ENCODE measurements at regions not wholly inside any gene's neighbourhood (a gene's known extent, or its start where the extent isn't known, plus 50 kb on each side); places are given as distances from the start of the nearest gene placed in this dataset.

DNA sequence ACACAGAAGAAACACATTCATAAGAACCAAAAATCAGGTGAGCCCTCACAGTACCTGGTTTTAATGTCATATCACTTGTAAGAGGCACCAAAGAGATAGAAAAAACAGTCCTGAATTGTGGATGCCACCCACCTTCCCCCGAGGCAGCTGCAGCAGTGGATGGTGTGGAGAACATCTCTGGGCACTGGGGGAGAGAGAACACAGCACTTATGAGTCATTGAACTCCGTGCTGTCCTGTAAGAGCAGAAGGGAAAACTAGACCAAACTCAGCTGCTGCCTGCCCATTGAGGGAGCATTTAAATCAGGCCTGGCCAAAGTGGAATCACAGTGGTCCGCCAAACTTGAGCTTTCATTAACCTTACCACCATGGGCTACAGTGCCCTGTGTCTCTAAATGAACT lies 296.2 kb downstream of the SPATA31D1 start:
- DNase-seq (ENCODE audit: low spot score), result no peak
- TF ChIP-seq, protein P1, sequence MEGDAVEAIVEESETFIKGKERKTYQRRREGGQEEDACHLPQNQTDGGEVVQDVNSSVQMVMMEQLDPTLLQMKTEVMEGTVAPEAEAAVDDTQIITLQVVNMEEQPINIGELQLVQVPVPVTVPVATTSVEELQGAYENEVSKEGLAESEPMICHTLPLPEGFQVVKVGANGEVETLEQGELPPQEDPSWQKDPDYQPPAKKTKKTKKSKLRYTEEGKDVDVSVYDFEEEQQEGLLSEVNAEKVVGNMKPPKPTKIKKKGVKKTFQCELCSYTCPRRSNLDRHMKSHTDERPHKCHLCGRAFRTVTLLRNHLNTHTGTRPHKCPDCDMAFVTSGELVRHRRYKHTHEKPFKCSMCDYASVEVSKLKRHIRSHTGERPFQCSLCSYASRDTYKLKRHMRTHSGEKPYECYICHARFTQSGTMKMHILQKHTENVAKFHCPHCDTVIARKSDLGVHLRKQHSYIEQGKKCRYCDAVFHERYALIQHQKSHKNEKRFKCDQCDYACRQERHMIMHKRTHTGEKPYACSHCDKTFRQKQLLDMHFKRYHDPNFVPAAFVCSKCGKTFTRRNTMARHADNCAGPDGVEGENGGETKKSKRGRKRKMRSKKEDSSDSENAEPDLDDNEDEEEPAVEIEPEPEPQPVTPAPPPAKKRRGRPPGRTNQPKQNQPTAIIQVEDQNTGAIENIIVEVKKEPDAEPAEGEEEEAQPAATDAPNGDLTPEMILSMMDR (IDR thresholded peaks at IDR 0.05; ENCODE audit: extremely low read depth, insufficient read depth, missing control alignments), result no peak
- in situ Hi-C loops (cut with MboI; ENCODE audit: low pct_unique_long_range_greater_than_20kb, low sequenced_read_pairs, unreplicated experiment), result no loop called here

DNA sequence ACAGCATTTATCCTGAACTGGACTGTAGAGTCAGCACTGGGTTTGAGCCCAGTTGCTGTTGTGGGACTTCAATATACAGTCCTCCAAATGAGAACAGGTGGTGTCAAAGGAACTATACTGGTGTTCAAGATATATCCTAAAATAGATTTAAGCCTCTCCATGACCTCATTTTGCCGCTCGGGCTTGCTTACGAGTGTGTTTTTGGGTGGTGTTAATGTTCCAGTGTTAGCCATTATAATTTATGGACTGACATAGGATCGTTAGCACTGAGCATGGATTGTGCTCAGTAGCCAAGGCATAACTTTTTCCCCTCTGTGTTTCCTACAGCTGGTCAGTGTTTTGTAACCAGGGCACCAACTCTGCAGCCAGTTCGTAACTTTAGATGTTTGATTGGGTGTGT lies 306.6 kb downstream of the SPATA31D1 start:
- in situ Hi-C loops (cut with MboI; ENCODE audit: low pct_unique_long_range_greater_than_20kb, low sequenced_read_pairs, unreplicated experiment), result no loop called here
- TF ChIP-seq, protein P1 (IDR thresholded peaks at IDR 0.05; ENCODE audit: extremely low read depth, insufficient read depth, missing control alignments), result no peak
- DNase-seq (ENCODE audit: low spot score), result no peak

DNA sequence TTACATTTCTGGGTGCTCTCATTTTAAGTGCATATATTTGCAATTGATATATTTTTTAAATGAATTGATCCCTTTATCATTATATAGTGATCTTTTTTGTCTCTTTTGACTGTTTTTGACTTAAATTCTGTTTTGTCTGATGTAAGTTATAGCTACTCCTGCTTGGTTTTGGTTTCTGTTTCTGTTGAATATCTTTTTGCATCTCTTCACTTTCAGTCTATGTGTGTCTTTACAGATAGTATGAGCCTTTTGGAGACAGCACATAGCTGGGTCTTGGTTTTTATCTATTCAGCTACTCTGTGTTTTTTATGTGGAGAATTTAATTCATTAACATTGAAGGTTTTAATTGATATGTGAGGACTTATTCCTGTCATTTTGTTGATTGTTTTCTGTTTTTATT lies 311.3 kb downstream of the SPATA31D1 start:
- TF ChIP-seq, protein P1 (IDR thresholded peaks at IDR 0.05; ENCODE audit: extremely low read depth, insufficient read depth, missing control alignments), result no peak
- no peak for DNase-seq (ENCODE audit: low spot score)
- in situ Hi-C loops (cut with MboI; ENCODE audit: low pct_unique_long_range_greater_than_20kb, low sequenced_read_pairs, unreplicated experiment), result no loop called here

DNA sequence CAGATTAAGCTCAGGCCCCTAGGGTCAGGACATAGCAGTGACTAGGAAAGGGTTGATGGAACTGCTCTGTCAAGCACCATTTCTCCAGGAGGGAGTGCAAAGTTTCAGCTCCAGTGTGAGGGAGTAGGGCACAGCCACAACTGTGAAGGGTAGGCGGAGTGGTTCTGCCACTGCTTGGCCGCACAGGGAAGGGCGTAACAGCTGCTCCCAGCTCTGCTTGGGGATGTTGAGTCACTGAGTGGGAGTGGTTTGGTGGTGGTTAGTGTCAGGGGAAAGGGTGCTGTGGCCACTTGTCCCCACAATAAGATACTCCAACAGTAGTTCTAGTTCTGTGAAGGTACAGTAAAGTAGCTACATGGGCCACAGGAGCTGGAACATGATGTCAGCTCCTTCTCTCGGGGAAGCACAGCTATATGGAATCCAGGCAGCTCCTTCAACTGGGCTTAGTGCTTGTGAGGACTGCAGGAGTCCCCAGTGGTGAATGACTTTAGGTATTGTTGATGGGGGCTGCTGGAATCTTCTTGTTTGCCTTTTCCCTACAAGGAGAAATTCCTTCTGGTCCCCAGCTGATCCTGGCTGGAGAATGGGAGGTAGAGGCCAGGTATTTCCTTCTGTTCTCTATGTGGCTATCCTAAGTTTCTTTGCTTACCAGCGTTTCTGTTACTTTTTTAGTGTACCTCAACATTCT lies 314.5 kb downstream of the SPATA31D1 start:
- DNase-seq (ENCODE audit: low spot score), result no peak
- TF ChIP-seq, protein P1 (IDR thresholded peaks at IDR 0.05; ENCODE audit: extremely low read depth, insufficient read depth, missing control alignments), result no peak
- in situ Hi-C loops (cut with MboI; ENCODE audit: low pct_unique_long_range_greater_than_20kb, low sequenced_read_pairs, unreplicated experiment), result no loop called here

DNA sequence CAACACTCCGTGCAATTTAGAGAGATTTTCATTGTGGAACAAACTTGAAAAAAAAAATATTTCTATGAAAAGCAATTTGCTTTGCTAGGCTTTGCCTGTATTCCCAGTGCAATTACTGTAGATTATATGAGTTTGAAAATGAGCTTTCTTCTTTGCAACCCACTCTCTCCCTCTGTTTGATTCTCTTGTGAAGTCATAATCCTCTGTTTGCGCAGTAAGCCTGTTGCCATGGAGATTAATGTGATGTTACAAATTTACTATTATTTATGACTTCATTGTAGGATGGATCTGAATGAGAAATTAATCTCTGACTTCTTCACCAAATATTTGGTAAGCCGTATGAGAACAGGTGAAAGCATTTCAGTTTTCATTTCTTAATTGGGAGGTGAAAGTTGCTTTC lies 320.3 kb downstream of the SPATA31D1 start:
- TF ChIP-seq, protein P1 (IDR thresholded peaks at IDR 0.05; ENCODE audit: extremely low read depth, insufficient read depth, missing control alignments), result no peak
- no peak for DNase-seq (ENCODE audit: low spot score)
- in situ Hi-C loops (cut with MboI; ENCODE audit: low pct_unique_long_range_greater_than_20kb, low sequenced_read_pairs, unreplicated experiment), result no loop called here

DNA sequence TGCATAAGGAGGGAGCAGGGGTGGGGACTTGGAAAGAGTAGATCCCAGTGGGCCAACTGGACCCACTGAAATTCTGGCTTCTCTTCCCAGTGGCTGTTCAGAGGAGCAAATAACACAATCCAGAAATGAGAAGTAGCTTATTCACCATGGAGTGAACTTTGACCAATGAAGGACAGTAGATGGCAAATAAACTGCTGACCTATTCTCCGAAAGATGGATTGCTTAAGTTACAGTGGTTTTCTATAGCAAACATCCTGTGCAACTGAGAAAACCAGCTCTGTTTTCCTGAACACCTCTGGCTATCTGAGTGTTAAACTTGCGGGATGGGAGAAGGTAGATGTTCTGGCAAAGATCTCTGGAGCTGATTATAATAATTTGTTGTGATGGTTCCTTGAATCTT lies 325.1 kb downstream of the SPATA31D1 start:
- DNase-seq (ENCODE audit: low spot score), result no peak
- in situ Hi-C loops (cut with MboI; ENCODE audit: low pct_unique_long_range_greater_than_20kb, low sequenced_read_pairs, unreplicated experiment), result no loop called here
- TF ChIP-seq, protein P1 (IDR thresholded peaks at IDR 0.05; ENCODE audit: extremely low read depth, insufficient read depth, missing control alignments), result no peak

Measured in GM13977 (cell line).